Ishikawa (cell line): ENCODE measurements at regions not wholly inside any gene's neighbourhood (a gene's known extent, or its start where the extent isn't known, plus 50 kb on each side); places are given as distances from the start of the nearest gene placed in this dataset.

Experiments used
- CEBPB ChIP-seq: IDR thresholded peaks from 2 replicates; pipeline ENCODE4 v1.6.1; 2012
- EGR1 ChIP-seq: IDR thresholded peaks from 2 replicates; pipeline ENCODE4 v1.6.1; 2012
- FOXM1 ChIP-seq: IDR thresholded peaks from 2 replicates; pipeline ENCODE4 v1.6.1; 2012; ENCODE audit warnings: low read depth, borderline replicate concordance
- MAX ChIP-seq: IDR thresholded peaks from 2 replicates; pipeline ENCODE4 v1.6.1; 2012
- NFIC ChIP-seq: IDR thresholded peaks from 2 replicates; pipeline ENCODE4 v1.6.1; 2012
- YY1 ChIP-seq: IDR thresholded peaks from 2 replicates; pipeline ENCODE4 v1.6.1; 2012; ENCODE audit warnings: low read depth
- ZBTB7A ChIP-seq: IDR thresholded peaks from 2 replicates; pipeline ENCODE4 v1.6.1; 2012; ENCODE audit warnings: low read depth

GRCh38 chr12:69095765-69096477, 143.4 kb upstream of the CPSF6 start:
- no peak for TF ChIP-seq MAX
- TF ChIP-seq ZBTB7A: no peak
- TF ChIP-seq CEBPB: no peak
- TF ChIP-seq FOXM1: no peak
- no peak for TF ChIP-seq EGR1
- no peak for TF ChIP-seq YY1
- TF ChIP-seq NFIC: no peak
